DMS114 treated with DMSO at 0.1 percent for 48 hours (cell line): ENCODE measurements at regions not wholly inside any gene's neighbourhood (a gene's known extent, or its start where the extent isn't known, plus 50 kb on each side); places are given as distances from the start of the nearest gene placed in this dataset.
"Not testable (repeated sequence)": the region's sequence is repeated elsewhere in the genome, so short reads cannot be mapped to it uniquely, and the experiment has no call there.

Source experiments
- DNase-seq: peaks from one replicate; lab custom pipeline; 2025; ENCODE audit not compliant: unreplicated experiment; lab: John Stamatoyannopoulos, UW

GRCh38 chr5:120813551-120813950, 349.5 kb downstream of the PRR16 start:
- DNase-seq, result no peak

- no peak for DNase-seq
Measured at GRCh38 chr5:120817044-120817985, 353.2 kb downstream of the PRR16 start.

- no peak for DNase-seq
Measured at GRCh38 chr5:120818128-120818527, 354.0 kb downstream of the PRR16 start.

- no peak for DNase-seq
Measured at GRCh38 chr5:120823328-120823727, 359.2 kb downstream of the PRR16 start.

GRCh38 chr5:120831646-120832045, 367.5 kb downstream of the PRR16 start:
- not testable (repeated sequence) for DNase-seq

- no peak for DNase-seq
Measured at GRCh38 chr5:120841830-120842229, 377.7 kb downstream of the PRR16 start.

GRCh38 chr5:120843390-120843980, 379.4 kb downstream of the PRR16 start:
- no peak for DNase-seq

- no peak for DNase-seq
Measured at GRCh38 chr5:120848883-120849282, 384.8 kb downstream of the PRR16 start.

- DNase-seq, result no peak
Measured at GRCh38 chr5:120852222-120852860, 388.2 kb downstream of the PRR16 start.

GRCh38 chr5:120866997-120867396, 402.9 kb downstream of the PRR16 start:
- no peak for DNase-seq

GRCh38 chr5:120869831-120870230, 405.7 kb downstream of the PRR16 start:
- no peak for DNase-seq

GRCh38 chr5:120872297-120872696, 408.2 kb downstream of the PRR16 start:
- no peak for DNase-seq

GRCh38 chr5:120873083-120873482, 409.0 kb downstream of the PRR16 start:
- DNase-seq, result no peak

GRCh38 chr5:120874081-120874862, 410.2 kb downstream of the PRR16 start:
- no peak for DNase-seq

GRCh38 chr5:120882038-120882775, 418.1 kb downstream of the PRR16 start:
- DNase-seq, result no peak

- DNase-seq, result no peak
Measured at GRCh38 chr5:120886351-120886860, 422.3 kb downstream of the PRR16 start.

- DNase-seq, result no peak
Measured at GRCh38 chr5:120895660-120896059, 431.6 kb downstream of the PRR16 start.

- no peak for DNase-seq
Measured at GRCh38 chr5:120901199-120901598, 437.1 kb downstream of the PRR16 start.

GRCh38 chr5:120907953-120908352, 443.9 kb downstream of the PRR16 start:
- DNase-seq, result no peak

GRCh38 chr5:120910629-120911028, 446.5 kb downstream of the PRR16 start:
- DNase-seq, result no peak
